Activated naive CD4-positive, alpha-beta T cell treated with anti-CD3 and anti-CD28 coated beads, Interleukin-2, amount 50 U/mL, for 24 hours (primary cell): ENCODE measurements at regions not wholly inside any gene's neighbourhood (a gene's known extent, or its start where the extent isn't known, plus 50 kb on each side); places are given as distances from the start of the nearest gene placed in this dataset.

ENCODE experiments used
- H3K27ac Mint-ChIP-seq: one replicate; pipeline ENCODE4 v1.8.0; 2021; ENCODE audit warnings: mild to moderate bottlenecking, mixed read lengths
- H3K27me3 Mint-ChIP-seq: one replicate; pipeline ENCODE4 v1.8.0; 2021; ENCODE audit warnings: mixed read lengths
- H3K36me3 Mint-ChIP-seq: one replicate; pipeline ENCODE4 v1.8.0; 2021; ENCODE audit warnings: mixed read lengths
- H3K4me1 Mint-ChIP-seq: one replicate; pipeline ENCODE4 v1.8.0; 2021; ENCODE audit warnings: mixed read lengths
- H3K4me3 Mint-ChIP-seq: one replicate; pipeline ENCODE4 v1.8.0; 2021; ENCODE audit warnings: mild to moderate bottlenecking, mixed read lengths
- H3K9me3 Mint-ChIP-seq: one replicate; pipeline ENCODE4 v1.8.0; 2021; ENCODE audit warnings: mixed read lengths

DNA sequence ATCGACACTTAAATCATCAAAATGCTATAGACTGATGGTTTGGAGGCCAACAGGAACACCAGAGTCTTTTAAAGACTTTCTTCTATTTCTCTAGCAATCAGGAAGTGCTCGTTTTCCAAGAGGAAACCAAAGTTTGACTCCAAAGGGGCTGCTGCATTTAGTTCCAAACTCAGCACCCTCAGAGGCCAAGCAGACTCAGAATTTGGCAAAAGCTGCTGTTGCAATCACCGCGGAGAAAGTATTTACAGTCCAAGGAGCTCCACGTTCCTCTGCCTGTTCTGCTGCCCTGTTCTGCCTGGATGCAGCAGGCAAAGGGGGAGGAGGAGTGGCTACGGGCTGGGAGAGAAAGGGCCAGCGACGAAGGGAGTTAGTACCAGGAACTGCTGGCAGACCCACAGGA is 325.1 kb downstream of the BCL11B start:
- Mint-ChIP-seq H3K4me3 (no peak overlapping the region), H3K27me3 (no peaks in the 10 kb centered on the region), H3K4me1 (peaks cover 21% of the 10 kb centered on the region), H3K36me3 (no peaks in the 10 kb centered on the region), H3K9me3 (no peaks in the 10 kb centered on the region), H3K27ac (no peak overlapping the region)

DNA sequence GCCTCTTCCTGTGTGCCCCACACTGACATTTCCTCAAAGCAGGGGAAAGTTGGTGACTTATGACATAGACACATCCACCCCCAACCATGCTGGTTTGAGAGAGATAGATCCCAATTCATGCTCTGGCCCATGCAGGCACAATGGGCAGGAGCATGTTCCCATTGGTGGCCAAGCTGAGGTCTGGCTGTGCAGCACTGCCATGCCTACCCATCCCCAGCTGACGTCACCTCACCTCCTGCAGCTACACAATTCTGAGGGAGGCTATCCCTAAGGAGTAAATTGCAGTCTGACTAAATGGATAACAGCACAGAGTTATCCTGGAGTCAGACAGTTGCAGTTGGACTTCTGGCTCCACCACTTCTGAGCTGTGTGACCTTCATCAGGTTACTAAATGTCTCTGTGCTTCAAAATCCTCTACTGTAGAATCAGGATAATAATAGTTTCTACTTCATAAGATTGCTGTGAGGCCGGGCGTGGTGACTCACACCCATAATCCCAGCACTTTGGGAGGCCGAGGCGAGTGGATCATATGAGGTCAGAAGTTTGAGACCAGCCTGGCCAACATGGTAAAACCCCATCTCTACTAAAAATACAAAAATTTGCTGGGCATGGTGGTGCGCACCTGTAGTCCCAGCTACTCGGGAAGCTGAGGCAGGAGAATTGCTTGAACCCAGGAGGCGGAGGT is 323.9 kb downstream of the BCL11B start:
- Mint-ChIP-seq H3K27me3 (no peaks in the 10 kb centered on the region), H3K4me3 (no peak overlapping the region), H3K9me3 (no peaks in the 10 kb centered on the region), H3K36me3 (no peaks in the 10 kb centered on the region), H3K4me1 (peaks cover 15% of the 10 kb centered on the region), H3K27ac (no peak overlapping the region)

DNA sequence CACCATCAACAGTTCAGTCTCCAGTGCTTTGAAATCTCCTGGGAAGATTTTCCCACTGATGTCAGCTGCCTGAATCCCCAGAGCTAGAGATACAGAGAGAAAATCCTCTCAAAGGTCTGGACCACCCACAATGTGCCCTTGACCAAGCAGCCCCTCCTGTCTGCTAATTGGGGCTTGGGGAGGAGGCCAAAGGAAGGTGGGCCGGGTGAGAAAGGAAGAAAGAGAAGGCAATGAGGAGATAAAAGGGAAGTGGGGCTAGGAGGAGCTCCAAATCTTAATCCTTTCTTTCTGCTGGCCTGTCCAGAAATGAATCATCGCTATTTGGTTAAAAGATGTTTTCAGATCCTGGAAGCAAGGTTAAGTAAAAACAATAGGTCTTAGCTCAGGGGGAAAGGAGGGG is 322.9 kb downstream of the BCL11B start:
- Mint-ChIP-seq H3K27me3 (no peaks in the 10 kb centered on the region), H3K36me3 (no peaks in the 10 kb centered on the region), H3K4me3 (no peak overlapping the region), H3K9me3 (no peaks in the 10 kb centered on the region), H3K27ac (no peak overlapping the region), H3K4me1 (peaks cover 15% of the 10 kb centered on the region)

DNA sequence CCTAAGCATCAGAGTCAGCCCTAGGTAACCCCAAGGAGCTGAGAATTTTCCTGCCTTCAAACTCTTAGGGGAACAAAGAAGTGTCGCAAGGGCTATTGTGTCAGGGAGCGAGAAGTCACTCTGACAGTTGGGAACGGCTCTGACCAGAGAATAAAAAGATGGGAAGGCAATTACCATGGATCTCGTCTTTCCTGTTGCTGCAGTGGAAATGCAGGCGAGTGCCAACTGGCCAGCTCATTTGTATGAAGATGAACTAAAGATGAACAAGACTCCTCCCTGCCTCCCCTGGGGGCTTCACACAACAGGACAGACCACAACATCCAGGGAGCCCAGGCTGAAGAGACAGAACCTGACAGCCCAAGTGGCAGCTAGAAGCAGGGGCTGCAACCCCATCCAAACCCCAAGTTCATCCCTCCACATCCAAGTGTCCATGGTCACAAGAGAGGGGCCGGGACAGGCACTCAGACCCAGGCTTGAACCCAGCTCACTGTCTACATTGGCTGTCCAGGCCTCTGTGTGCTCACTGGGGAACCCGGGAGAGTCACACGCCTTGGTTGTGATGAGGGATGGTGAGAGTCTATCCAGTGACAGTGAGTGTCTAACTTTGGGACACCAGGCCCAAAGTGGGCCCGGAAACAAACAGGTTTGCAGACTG is 322.4 kb downstream of the BCL11B start:
- H3K9me3 Mint-ChIP-seq = no peaks in the 10 kb centered on the region
- H3K36me3 Mint-ChIP-seq = no peaks in the 10 kb centered on the region
- H3K27me3 Mint-ChIP-seq = no peaks in the 10 kb centered on the region
- H3K27ac Mint-ChIP-seq = no peak overlapping the region
- H3K4me1 Mint-ChIP-seq = peaks cover 15% of the 10 kb centered on the region
- H3K4me3 Mint-ChIP-seq = no peak overlapping the region

DNA sequence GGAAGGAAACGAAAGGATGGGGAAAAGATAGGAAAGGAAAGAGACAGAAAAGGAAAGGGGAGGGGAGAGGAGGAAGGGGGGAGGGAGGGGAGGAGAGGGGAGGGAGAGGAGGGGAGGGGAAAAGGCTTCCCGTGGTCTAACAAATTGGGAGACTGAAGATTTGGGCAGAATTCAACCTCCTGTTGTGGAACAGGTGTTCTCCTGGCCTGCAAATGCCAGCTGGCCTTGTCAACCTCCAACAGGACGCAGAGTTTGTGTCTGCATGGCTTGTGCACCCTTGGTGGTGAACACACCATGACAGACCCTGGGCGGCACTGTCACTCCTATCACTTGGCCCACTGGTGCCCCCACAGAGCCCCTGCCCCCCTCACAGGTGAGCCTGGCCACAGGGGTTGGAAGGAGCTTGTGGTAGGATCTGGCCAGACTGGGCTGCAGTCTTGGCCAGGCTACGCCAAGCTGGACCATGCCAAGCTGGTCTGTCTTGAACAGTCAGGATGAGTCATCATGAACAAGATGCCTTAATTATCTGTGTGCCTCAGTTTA is 321.6 kb downstream of the BCL11B start:
- H3K27ac Mint-ChIP-seq = no peak overlapping the region
- H3K4me1 Mint-ChIP-seq = peaks cover 15% of the 10 kb centered on the region
- no peak overlapping the region for H3K4me3 Mint-ChIP-seq
- no peaks in the 10 kb centered on the region for H3K36me3 Mint-ChIP-seq
- no peaks in the 10 kb centered on the region for H3K27me3 Mint-ChIP-seq
- no peaks in the 10 kb centered on the region for H3K9me3 Mint-ChIP-seq

DNA sequence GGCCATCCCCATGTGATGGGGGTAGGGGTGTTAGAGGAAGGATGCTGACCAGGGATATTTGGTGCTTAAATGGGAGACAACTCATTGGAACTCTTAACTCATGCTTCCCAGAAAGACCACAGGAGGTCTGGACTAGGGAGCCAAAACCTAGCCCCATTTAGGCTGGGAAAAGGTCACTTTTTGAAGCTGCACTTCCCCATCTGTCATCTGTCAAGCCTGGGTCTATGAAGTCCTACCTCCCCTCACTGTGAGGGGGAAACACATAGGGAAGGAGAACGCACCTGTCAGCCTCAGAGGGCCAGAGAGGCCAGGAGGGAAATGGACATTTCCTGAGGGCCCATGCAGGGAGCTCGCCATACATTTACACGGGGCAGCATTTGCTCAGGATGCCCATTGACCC is 321.0 kb downstream of the BCL11B start:
- no peaks in the 10 kb centered on the region for H3K36me3 Mint-ChIP-seq

DNA sequence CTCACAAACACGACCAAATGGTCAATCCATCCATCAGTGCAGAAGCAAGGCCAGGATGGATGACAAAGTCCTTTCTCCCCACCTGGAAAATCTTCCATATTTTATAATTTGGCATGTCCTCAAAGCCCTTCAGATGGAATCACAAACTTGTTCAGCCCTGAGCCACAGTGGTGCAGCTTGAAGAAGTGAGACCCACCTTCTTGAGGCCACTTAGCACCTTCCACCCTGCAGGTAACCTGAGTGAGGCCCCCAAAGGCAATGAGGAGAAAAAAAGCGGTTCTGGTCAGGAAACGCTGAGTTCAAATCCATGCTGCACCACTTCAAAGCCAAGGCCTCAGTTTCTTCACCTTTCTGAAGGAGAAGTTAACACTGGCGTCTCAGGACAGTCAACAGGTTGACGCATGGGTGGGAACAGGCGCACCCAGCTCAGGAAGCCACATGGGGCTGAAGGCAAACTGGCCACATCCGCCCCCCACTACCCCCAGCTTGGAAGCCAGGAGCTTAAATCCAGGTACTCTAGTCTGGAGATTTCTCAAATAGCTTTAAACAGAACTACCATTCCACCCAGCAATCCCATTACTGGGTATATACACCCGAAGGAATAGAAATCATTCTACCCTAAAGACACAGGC is 320.4 kb downstream of the BCL11B start:
- Mint-ChIP-seq H3K27ac (no peak overlapping the region), H3K9me3 (no peaks in the 10 kb centered on the region), H3K36me3 (no peaks in the 10 kb centered on the region), H3K27me3 (no peaks in the 10 kb centered on the region), H3K4me3 (no peak overlapping the region), H3K4me1 (peaks cover 15% of the 10 kb centered on the region)

More for the DNA sequence above, 321.0 kb downstream of the BCL11B start:
- peak overlapping the region; percentile 9 for H3K27ac Mint-ChIP-seq
- H3K4me1 Mint-ChIP-seq = peaks cover 15% of the 10 kb centered on the region
- H3K27me3 Mint-ChIP-seq = no peaks in the 10 kb centered on the region
- no peak overlapping the region for H3K4me3 Mint-ChIP-seq
- no peaks in the 10 kb centered on the region for H3K9me3 Mint-ChIP-seq

DNA sequence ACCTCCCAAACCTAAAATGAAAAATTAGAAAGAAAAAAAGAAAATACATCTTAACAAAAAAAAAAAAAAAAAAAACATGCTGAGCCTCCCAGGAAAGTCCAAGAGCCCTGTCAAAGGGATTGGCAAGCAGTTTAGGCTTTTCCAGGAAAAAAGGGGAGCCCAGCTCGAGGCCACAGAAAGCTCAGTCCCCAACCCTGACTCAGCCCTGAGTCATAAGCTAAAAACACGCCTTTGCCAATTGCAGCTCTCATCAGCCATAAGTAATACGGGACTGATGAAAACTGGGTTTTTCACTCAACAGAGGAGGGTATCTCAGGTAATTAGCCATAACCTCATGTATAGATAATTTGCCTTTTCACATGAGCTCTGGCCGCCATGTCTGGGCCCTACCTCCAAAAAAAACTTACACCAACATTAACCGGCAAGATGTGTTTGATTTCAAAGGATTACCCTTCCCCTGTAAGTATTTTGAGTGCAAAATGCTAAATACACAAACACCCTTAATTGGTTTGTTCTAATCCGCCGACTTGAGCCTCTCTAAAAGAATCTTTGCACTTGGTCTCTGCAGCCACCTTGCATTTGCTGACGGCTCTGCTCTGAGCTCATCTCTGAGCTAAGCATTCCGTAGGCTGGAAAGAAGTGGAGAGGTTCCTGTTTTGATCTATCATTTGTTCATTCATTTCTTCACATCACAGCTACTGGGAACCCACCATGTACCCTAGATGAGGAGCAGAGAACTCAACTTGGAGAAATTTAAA is 319.2 kb downstream of the BCL11B start:
- Mint-ChIP-seq H3K4me3 (no peak overlapping the region), H3K27me3 (no peaks in the 10 kb centered on the region), H3K4me1 (peaks cover 5% of the 10 kb centered on the region), H3K36me3 (no peaks in the 10 kb centered on the region), H3K9me3 (no peaks in the 10 kb centered on the region), H3K27ac (no peak overlapping the region)

DNA sequence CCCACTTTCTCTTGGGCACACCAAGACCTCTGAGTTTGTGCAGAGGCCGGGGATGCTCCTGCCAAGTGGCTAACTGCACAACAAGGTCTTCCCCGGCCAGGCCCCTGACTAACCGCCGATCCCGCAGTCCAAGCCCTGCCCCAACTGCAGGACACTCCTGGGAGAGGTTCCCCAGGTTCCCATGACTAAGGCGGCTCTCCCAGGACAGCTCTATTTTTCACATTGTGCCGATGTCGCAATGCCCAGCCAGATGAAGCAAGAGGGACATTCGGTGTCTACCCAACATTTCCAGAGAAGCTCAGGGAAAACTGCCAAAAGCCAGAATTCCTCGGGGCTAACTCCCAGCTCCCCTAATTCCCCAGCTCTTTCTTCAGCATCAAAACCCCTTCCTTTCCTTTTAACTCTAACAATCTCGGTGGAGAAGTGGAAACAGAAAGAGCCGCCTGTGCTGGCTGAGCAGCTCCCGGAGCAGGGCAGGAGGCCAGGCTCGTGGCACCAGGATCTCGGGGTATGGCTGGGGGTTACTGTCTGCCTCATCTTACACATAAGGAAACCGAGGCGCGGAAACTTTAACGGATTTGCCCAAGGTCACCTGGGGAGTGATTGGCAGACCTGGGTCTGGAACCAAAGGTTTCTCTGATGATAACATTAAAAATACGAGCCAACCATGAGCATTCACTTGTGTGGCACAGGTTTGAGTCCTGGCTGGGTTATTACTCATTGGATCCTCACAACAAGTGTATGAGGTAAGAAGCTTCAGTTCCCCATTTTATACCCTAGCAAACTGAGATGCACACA is 318.2 kb downstream of the BCL11B start:
- Mint-ChIP-seq H3K36me3 (no peaks in the 10 kb centered on the region), H3K9me3 (no peaks in the 10 kb centered on the region), H3K4me1 (no peaks in the 10 kb centered on the region), H3K27ac (no peak overlapping the region), H3K4me3 (no peak overlapping the region), H3K27me3 (no peaks in the 10 kb centered on the region)

DNA sequence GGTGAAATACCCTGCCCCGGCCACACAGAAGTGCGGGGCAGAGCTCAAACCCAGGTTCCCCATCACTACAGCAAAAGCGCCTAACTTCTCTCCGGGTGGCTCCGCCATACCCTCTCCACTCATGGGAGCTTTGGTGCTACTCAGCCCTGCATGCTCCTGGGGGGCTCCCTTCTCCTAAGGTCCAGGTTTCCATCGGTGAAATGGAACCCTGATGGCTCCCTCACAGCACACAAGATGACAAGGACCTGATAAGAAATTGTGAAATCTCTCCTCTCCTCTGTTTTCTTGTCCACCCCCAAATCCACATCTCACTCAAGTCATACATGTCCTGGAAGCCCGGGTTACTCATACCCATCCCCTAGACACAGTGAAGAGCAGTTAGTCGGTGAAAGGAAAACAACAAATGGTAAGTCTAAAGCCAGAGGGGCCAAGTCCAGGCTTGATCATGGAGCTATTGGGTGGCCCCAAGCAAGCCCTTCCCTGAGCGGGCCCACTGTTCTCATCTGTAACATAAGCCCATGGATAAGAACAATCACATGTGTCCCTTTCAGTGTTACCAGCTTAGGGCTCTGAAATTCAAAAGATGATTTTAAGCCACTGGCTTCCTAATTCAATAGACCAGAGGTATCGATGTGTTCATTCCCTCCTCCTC is 317.5 kb downstream of the BCL11B start:
- no peaks in the 10 kb centered on the region for H3K27me3 Mint-ChIP-seq
- H3K36me3 Mint-ChIP-seq = no peaks in the 10 kb centered on the region
- H3K4me3 Mint-ChIP-seq = no peak overlapping the region

DNA sequence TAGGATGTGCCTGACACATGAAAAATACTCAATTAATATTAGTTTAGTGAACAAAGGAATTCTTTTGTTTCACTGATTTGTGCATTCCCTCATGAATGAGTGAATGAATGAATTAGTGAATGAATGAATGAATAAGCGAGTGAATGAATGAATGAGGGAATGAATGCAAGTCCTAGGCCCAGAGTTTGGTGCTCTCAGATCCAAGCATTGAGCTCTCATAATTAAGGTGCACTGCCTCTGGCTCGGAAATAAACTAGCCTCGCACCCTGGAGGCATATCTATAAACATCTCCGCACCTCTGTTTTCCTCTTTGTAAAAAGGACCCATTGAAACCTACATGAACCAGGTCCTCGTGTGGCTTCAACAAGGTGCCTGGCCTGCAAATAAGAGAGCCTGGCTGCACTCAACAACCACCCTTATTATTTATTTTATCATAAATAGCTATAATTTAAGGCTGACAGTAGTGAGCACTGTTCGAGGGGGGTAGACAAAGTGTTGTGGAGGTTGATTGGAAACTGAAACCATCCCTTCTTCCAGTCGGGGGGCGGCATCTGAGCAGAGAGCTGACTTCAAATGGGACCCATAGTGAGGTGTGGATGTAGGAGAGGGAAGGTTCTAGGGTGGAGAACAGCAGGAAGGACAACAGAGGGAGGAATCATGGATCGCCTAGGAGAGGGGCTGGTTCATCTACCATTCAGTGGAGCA is 316.8 kb downstream of the BCL11B start:
- Mint-ChIP-seq H3K27me3 (no peaks in the 10 kb centered on the region), H3K4me1 (peaks cover 4% of the 10 kb centered on the region), H3K9me3 (no peaks in the 10 kb centered on the region), H3K36me3 (no peaks in the 10 kb centered on the region), H3K4me3 (no peak overlapping the region), H3K27ac (no peak overlapping the region)

More for the DNA sequence above, 317.5 kb downstream of the BCL11B start:
- H3K9me3 Mint-ChIP-seq = no peaks in the 10 kb centered on the region
- no peaks in the 10 kb centered on the region for H3K4me1 Mint-ChIP-seq
- no peak overlapping the region for H3K27ac Mint-ChIP-seq

DNA sequence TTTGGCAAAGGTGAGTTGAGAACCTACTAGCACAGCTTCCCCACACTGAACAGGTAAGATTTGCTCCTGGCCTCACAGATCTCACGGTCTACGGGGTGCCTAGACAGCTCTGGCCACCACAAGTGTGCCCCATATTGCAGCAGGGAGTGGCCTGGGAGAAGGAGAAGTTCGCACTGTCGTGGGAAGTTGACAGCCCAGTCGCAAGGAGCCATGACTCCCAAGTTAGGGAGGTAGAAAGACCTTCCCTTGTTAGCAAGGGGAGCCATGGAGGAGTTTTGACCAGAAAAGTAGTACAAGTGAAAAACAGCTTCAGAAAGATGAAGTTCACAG is 316.3 kb downstream of the BCL11B start:
- Mint-ChIP-seq H3K4me1 (peaks cover 8% of the 10 kb centered on the region), H3K27ac (no peak overlapping the region), H3K27me3 (no peaks in the 10 kb centered on the region), H3K4me3 (no peak overlapping the region), H3K36me3 (no peaks in the 10 kb centered on the region), H3K9me3 (no peaks in the 10 kb centered on the region)

DNA sequence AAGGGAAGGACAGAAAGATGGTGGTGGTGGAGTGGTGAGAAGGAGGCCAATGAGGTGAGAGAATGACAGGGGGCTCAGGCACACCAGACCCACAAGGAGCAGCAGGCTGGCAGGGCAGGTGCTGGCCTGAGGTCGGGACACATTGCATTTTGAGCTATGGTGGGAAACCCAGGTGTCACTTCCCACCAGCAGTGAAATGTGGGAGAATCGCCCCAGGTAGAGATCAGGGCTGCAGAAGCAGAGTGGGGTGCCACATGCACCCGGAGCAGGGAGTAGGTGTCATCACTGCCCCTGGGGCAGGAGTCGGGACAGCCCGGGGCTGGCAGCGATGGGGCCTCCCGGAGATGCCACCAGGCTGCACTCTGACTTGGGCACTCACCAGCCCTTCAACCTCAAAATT is 315.8 kb downstream of the BCL11B start:
- Mint-ChIP-seq H3K4me3 (no peak overlapping the region), H3K36me3 (no peaks in the 10 kb centered on the region), H3K9me3 (no peaks in the 10 kb centered on the region), H3K4me1 (peaks cover 8% of the 10 kb centered on the region), H3K27ac (no peak overlapping the region), H3K27me3 (no peaks in the 10 kb centered on the region)

DNA sequence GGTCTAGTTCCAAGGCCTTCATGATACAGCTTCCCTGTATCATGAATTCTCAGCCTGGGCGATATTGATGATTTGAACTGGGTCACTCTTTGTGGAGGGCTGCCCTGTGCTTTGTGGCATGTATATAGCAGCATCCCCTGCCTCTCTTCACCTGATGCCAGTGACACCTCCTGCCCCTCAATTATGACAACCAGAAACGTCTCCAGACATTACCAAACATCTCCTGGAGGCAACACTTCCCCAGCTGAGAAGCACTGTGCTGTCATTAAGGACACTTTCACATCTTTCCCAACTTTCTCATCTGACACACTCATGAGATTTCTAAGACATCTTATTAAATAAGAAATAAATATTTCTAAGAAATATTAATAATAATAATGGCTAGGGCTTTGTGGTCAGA is 315.3 kb downstream of the BCL11B start:
- no peak overlapping the region for H3K27ac Mint-ChIP-seq
- H3K27me3 Mint-ChIP-seq = no peaks in the 10 kb centered on the region
- H3K4me3 Mint-ChIP-seq = no peak overlapping the region
- peaks cover 8% of the 10 kb centered on the region for H3K4me1 Mint-ChIP-seq
- H3K36me3 Mint-ChIP-seq = no peaks in the 10 kb centered on the region
- H3K9me3 Mint-ChIP-seq = no peaks in the 10 kb centered on the region
